Activated T-cell treated with anti-CD3 and anti-CD28 coated beads, Interleukin-2, amount 50 U/mL, for 24 hours (primary cell): ENCODE measurements at regions not wholly inside any gene's neighbourhood (a gene's known extent, or its start where the extent isn't known, plus 50 kb on each side); places are given as distances from the start of the nearest gene placed in this dataset.
A peak's percentile ranks its signal among the peaks of the same experiment; 100 is the strongest.

Source experiments
- DNase-seq: peaks from one replicate; pipeline ENCODE4 v3.0.0-alpha.2; 2020
- H3K27ac Mint-ChIP-seq: 2 replicates; pipeline ENCODE4 v1.8.0; 2020; ENCODE audit warnings: mild to moderate bottlenecking, mixed read lengths
- H3K27me3 Mint-ChIP-seq: 2 replicates; pipeline ENCODE4 v1.8.0; 2020; ENCODE audit warnings: mixed read lengths
- H3K36me3 Mint-ChIP-seq: 2 replicates; pipeline ENCODE4 v1.8.0; 2020; ENCODE audit warnings: low read depth, mixed read lengths
- H3K4me1 Mint-ChIP-seq: 2 replicates; pipeline ENCODE4 v1.8.0; 2020; ENCODE audit warnings: low read depth, mixed read lengths
- H3K4me3 Mint-ChIP-seq: 2 replicates; pipeline ENCODE4 v1.8.0; 2020; ENCODE audit warnings: mild to moderate bottlenecking, moderate library complexity, mixed read lengths
- H3K9me3 Mint-ChIP-seq: 2 replicates; pipeline ENCODE4 v1.8.0; 2020; ENCODE audit warnings: mixed read lengths

- H3K4me1 Mint-ChIP-seq = peaks cover 39% of the 10 kb centered on the region
- no peak overlapping the region for H3K27ac Mint-ChIP-seq
- peaks cover 10% of the 10 kb centered on the region for H3K9me3 Mint-ChIP-seq
- no peak overlapping the region for H3K4me3 Mint-ChIP-seq
- peaks cover 3% of the 10 kb centered on the region for H3K27me3 Mint-ChIP-seq
- no peak for DNase-seq
- peaks cover 7% of the 10 kb centered on the region for H3K36me3 Mint-ChIP-seq
Measured at GRCh38 chr1:25104932-25105561, 127.3 kb downstream of the SYF2 start.

- H3K27ac Mint-ChIP-seq = no peak overlapping the region
- DNase-seq = no peak
- no peak overlapping the region for H3K4me3 Mint-ChIP-seq
- no peaks in the 10 kb centered on the region for H3K9me3 Mint-ChIP-seq
- H3K4me1 Mint-ChIP-seq = peaks cover 51% of the 10 kb centered on the region
- peaks cover 3% of the 10 kb centered on the region for H3K27me3 Mint-ChIP-seq
- H3K36me3 Mint-ChIP-seq = no peaks in the 10 kb centered on the region
Measured at GRCh38 chr1:25103164-25103795, 129.0 kb downstream of the SYF2 start.

- H3K27ac Mint-ChIP-seq = no peak overlapping the region
Measured at GRCh38 chr1:25100151-25100833, 132.0 kb downstream of the SYF2 start.

GRCh38 chr1:25099343-25099951, 132.9 kb downstream of the SYF2 start:
- peak overlapping the region; percentile 16 for H3K4me3 Mint-ChIP-seq
- peak; percentile 47 for DNase-seq
- no peaks in the 10 kb centered on the region for H3K36me3 Mint-ChIP-seq
- peaks cover 70% of the 10 kb centered on the region for H3K4me1 Mint-ChIP-seq
- no peaks in the 10 kb centered on the region for H3K27me3 Mint-ChIP-seq
- H3K27ac Mint-ChIP-seq = peak overlapping the region; percentile 39
- no peaks in the 10 kb centered on the region for H3K9me3 Mint-ChIP-seq

More at GRCh38 chr1:25100151-25100833, 132.0 kb downstream of the SYF2 start:
- Mint-ChIP-seq H3K27me3 (peaks cover 3% of the 10 kb centered on the region), H3K36me3 (no peaks in the 10 kb centered on the region), H3K4me3 (no peak overlapping the region), H3K4me1 (peaks cover 66% of the 10 kb centered on the region), H3K9me3 (no peaks in the 10 kb centered on the region)
- no peak for DNase-seq

GRCh38 chr1:25098717-25099116, 133.6 kb downstream of the SYF2 start:
- no peak overlapping the region for H3K4me3 Mint-ChIP-seq
- H3K36me3 Mint-ChIP-seq = no peaks in the 10 kb centered on the region
- no peak overlapping the region for H3K27ac Mint-ChIP-seq
- DNase-seq = no peak
- H3K27me3 Mint-ChIP-seq = no peaks in the 10 kb centered on the region
- H3K4me1 Mint-ChIP-seq = peaks cover 76% of the 10 kb centered on the region
- H3K9me3 Mint-ChIP-seq = no peaks in the 10 kb centered on the region

GRCh38 chr1:25096307-25097150, 135.8 kb downstream of the SYF2 start:
- Mint-ChIP-seq H3K27ac (no peak overlapping the region), H3K36me3 (no peaks in the 10 kb centered on the region), H3K4me3 (no peak overlapping the region), H3K4me1 (peaks cover 73% of the 10 kb centered on the region), H3K9me3 (no peaks in the 10 kb centered on the region), H3K27me3 (no peaks in the 10 kb centered on the region)
- DNase-seq = no peak

GRCh38 chr1:25095635-25096200, 136.6 kb downstream of the SYF2 start:
- no peak overlapping the region for H3K27ac Mint-ChIP-seq
- H3K36me3 Mint-ChIP-seq = no peaks in the 10 kb centered on the region
- H3K9me3 Mint-ChIP-seq = no peaks in the 10 kb centered on the region
- DNase-seq = no peak
- H3K27me3 Mint-ChIP-seq = no peaks in the 10 kb centered on the region
- H3K4me1 Mint-ChIP-seq = peaks cover 68% of the 10 kb centered on the region
- H3K4me3 Mint-ChIP-seq = no peak overlapping the region

- H3K9me3 Mint-ChIP-seq = no peaks in the 10 kb centered on the region
- no peaks in the 10 kb centered on the region for H3K36me3 Mint-ChIP-seq
- H3K4me1 Mint-ChIP-seq = peaks cover 64% of the 10 kb centered on the region
- H3K4me3 Mint-ChIP-seq = no peak overlapping the region
- DNase-seq = no peak
- no peak overlapping the region for H3K27ac Mint-ChIP-seq
- no peaks in the 10 kb centered on the region for H3K27me3 Mint-ChIP-seq
Measured at GRCh38 chr1:25094995-25095394, 137.3 kb downstream of the SYF2 start.

GRCh38 chr1:25094229-25094628, 138.1 kb downstream of the SYF2 start:
- no peak for DNase-seq
- Mint-ChIP-seq H3K4me3 (no peak overlapping the region), H3K27ac (no peak overlapping the region), H3K9me3 (no peaks in the 10 kb centered on the region), H3K4me1 (peaks cover 56% of the 10 kb centered on the region), H3K27me3 (no peaks in the 10 kb centered on the region), H3K36me3 (no peaks in the 10 kb centered on the region)

GRCh38 chr1:25091658-25092057, 140.6 kb downstream of the SYF2 start:
- DNase-seq = no peak
- H3K4me1 Mint-ChIP-seq = peaks cover 32% of the 10 kb centered on the region

GRCh38 chr1:25090707-25091422, 141.4 kb downstream of the SYF2 start:
- no peaks in the 10 kb centered on the region for H3K27me3 Mint-ChIP-seq
- H3K9me3 Mint-ChIP-seq = no peaks in the 10 kb centered on the region
- peaks cover 24% of the 10 kb centered on the region for H3K4me1 Mint-ChIP-seq
- H3K27ac Mint-ChIP-seq = no peak overlapping the region
- no peaks in the 10 kb centered on the region for H3K36me3 Mint-ChIP-seq
- DNase-seq = no peak
- no peak overlapping the region for H3K4me3 Mint-ChIP-seq

More at GRCh38 chr1:25091658-25092057, 140.6 kb downstream of the SYF2 start:
- Mint-ChIP-seq H3K4me3 (no peak overlapping the region), H3K36me3 (no peaks in the 10 kb centered on the region), H3K27ac (no peak overlapping the region), H3K27me3 (no peaks in the 10 kb centered on the region), H3K9me3 (no peaks in the 10 kb centered on the region)

- Mint-ChIP-seq H3K4me3 (no peak overlapping the region), H3K4me1 (peaks cover 13% of the 10 kb centered on the region), H3K27ac (no peak overlapping the region), H3K9me3 (no peaks in the 10 kb centered on the region), H3K36me3 (no peaks in the 10 kb centered on the region), H3K27me3 (no peaks in the 10 kb centered on the region)
- no peak for DNase-seq
Measured at GRCh38 chr1:25089772-25090171, 142.5 kb downstream of the SYF2 start.

- H3K9me3 Mint-ChIP-seq = no peaks in the 10 kb centered on the region
- no peak for DNase-seq
- H3K27me3 Mint-ChIP-seq = no peaks in the 10 kb centered on the region
- no peak overlapping the region for H3K27ac Mint-ChIP-seq
- H3K4me1 Mint-ChIP-seq = peaks cover 6% of the 10 kb centered on the region
- H3K4me3 Mint-ChIP-seq = no peak overlapping the region
- H3K36me3 Mint-ChIP-seq = no peaks in the 10 kb centered on the region
Measured at GRCh38 chr1:25088946-25089345, 143.4 kb downstream of the SYF2 start.
